PFSK-1 (cell line): ENCODE measurements at regions not wholly inside any gene's neighbourhood (a gene's known extent, or its start where the extent isn't known, plus 50 kb on each side); places are given as distances from the start of the nearest gene placed in this dataset.

ENCODE experiments used
- FOXP2 ChIP-seq: optimal IDR thresholded peaks from 2 replicates; pipeline ENCODE3; 2011; ENCODE audit warnings: borderline replicate concordance, control low read depth, inconsistent platforms; ENCODE audit not compliant: insufficient read depth; ENCODE audit errors: extremely low read length, extremely low read depth
- POLR2AphosphoS5 ChIP-seq: IDR thresholded peaks from 2 replicates; pipeline ENCODE4 v1.6.1; 2012; ENCODE audit warnings: low read depth, mild to moderate bottlenecking, control low read depth, low read length, moderate library complexity
- SIN3A ChIP-seq: IDR thresholded peaks from 2 replicates; pipeline ENCODE4 v1.6.1; 2012; ENCODE audit warnings: mild to moderate bottlenecking, low read length, moderate library complexity, borderline replicate concordance; ENCODE audit not compliant: insufficient read depth
- TAF1 ChIP-seq: IDR thresholded peaks from 2 replicates; pipeline ENCODE4 v1.6.1; 2012; ENCODE audit warnings: low read length, control low read depth, borderline replicate concordance; ENCODE audit not compliant: insufficient read depth
- TF ChIP-seq, protein P1 (sequence below), 2 experiments: IDR thresholded peaks; 2 replicates each; pipeline versions ENCODE4 v1.6.1 to v1.8.0; 2011 to 2012; ENCODE audit warnings: low read depth in 2 of 2, low read length in 2 of 2, control low read depth in 1 of 2, inconsistent platforms in 1 of 2, mild to moderate bottlenecking in 1 of 2, moderate library complexity in 1 of 2; ENCODE audit not compliant: insufficient read depth in 1 of 2

DNA sequence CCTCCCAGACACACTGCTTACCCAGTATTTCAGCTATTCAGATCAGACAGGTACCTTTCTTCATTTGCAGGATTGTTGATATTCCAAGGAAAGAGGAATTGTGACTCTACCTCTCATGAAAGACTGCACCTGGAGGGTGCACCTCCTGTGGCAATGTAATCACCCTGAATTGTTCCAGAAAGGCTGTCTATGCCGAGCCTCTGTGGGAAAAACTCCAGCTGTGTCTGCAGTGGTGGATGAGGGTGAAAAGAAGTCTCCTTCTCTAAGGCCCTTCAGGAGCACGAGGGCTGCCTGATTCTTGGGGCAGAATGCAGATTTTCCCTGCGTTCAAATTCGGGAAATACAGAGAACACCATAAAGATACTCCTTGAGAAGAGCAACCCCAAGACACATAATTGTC lies 108.2 kb upstream of the ADAMTS3 start:
- TF ChIP-seq TAF1 (no peak), SIN3A (no peak), POLR2AphosphoS5 (no peak), FOXP2 (no peak)
- TF ChIP-seq, protein P1, sequence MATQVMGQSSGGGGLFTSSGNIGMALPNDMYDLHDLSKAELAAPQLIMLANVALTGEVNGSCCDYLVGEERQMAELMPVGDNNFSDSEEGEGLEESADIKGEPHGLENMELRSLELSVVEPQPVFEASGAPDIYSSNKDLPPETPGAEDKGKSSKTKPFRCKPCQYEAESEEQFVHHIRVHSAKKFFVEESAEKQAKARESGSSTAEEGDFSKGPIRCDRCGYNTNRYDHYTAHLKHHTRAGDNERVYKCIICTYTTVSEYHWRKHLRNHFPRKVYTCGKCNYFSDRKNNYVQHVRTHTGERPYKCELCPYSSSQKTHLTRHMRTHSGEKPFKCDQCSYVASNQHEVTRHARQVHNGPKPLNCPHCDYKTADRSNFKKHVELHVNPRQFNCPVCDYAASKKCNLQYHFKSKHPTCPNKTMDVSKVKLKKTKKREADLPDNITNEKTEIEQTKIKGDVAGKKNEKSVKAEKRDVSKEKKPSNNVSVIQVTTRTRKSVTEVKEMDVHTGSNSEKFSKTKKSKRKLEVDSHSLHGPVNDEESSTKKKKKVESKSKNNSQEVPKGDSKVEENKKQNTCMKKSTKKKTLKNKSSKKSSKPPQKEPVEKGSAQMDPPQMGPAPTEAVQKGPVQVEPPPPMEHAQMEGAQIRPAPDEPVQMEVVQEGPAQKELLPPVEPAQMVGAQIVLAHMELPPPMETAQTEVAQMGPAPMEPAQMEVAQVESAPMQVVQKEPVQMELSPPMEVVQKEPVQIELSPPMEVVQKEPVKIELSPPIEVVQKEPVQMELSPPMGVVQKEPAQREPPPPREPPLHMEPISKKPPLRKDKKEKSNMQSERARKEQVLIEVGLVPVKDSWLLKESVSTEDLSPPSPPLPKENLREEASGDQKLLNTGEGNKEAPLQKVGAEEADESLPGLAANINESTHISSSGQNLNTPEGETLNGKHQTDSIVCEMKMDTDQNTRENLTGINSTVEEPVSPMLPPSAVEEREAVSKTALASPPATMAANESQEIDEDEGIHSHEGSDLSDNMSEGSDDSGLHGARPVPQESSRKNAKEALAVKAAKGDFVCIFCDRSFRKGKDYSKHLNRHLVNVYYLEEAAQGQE (IDR thresholded peaks at IDR 0.05; ENCODE audit: insufficient read depth in 1 of 2, low read depth in 2 of 2, low read length in 2 of 2), result no peak

- no peak for TF ChIP-seq FOXP2
- no peak for TF ChIP-seq POLR2AphosphoS5
- TF ChIP-seq TAF1, result no peak
- TF ChIP-seq, protein P1 (IDR thresholded peaks at IDR 0.05; ENCODE audit: insufficient read depth in 1 of 2, low read depth in 2 of 2, low read length in 2 of 2), result no peak
- no peak for TF ChIP-seq SIN3A
Observed at GRCh38 chr4:72671980-72672379, 103.0 kb upstream of the ADAMTS3 start.

DNA sequence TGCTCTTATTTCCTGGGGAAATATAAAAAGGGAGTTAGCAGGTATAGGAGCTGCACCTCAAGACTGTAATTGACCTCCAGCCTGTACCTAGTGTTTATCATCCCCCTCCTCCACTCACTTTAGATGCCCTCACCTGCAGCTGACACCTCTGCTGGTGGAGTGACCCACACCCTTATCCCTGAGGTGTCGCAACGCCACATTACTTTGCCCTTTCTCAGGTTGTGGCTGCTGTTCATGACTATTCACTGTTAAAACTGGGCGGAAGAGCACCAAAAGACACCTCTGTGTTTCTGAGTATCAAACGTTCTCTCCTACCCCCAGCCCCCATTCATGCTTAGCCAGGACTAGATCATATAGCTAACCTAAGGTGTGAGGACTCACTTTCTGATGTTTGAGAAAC lies 101.5 kb upstream of the ADAMTS3 start:
- TF ChIP-seq SIN3A (no peak), POLR2AphosphoS5 (no peak), FOXP2 (no peak), TAF1 (no peak)
- TF ChIP-seq, protein P1 (IDR thresholded peaks at IDR 0.05; ENCODE audit: insufficient read depth in 1 of 2, low read depth in 2 of 2, low read length in 2 of 2), result no peak

DNA sequence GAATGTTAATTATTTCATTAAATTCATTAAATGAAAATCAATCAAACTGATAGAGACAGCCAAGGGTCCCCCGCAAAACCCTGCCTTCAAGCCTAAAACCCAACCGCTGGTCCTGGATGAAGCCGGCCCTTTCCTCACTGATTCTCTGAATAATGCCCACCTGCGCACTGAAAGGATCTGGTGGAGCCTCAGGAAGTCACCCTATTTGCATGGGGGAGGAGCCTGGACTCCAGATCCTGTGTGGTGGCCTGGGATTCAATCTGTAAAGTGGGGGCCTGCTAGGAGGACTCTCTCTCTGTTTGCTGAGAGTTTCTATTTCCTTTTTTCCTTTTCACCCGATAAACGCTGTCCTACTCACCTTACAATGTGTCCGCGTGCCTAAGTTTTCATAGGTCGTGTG lies 97.9 kb upstream of the ADAMTS3 start:
- TF ChIP-seq SIN3A, result no peak
- TF ChIP-seq TAF1, result no peak
- TF ChIP-seq, protein P1 (IDR thresholded peaks at IDR 0.05; ENCODE audit: insufficient read depth in 1 of 2, low read depth in 2 of 2, low read length in 2 of 2), result no peak
- no peak for TF ChIP-seq FOXP2
- TF ChIP-seq POLR2AphosphoS5, result no peak
